Neutrophil (primary cell): ENCODE measurements at regions not wholly inside any gene's neighbourhood (a gene's known extent, or its start where the extent isn't known, plus 50 kb on each side); places are given as distances from the start of the nearest gene placed in this dataset.
"Not testable (repeated sequence)": the region's sequence is repeated elsewhere in the genome, so short reads cannot be mapped to it uniquely, and the experiment has no call there.

Experiments
- H3K27ac ChIP-seq: fragments of 200-600 bp; sonication (generic); 2 replicates; pipeline ENCODE4 v1.5.1; 2016; ENCODE audit warnings: mild to moderate bottlenecking, moderate library complexity
- H3K27me3 ChIP-seq: fragments of 200-600 bp; sonication (generic); 2 replicates; pipeline ENCODE4 v1.6.0; 2016; ENCODE audit warnings: mild to moderate bottlenecking
- H3K36me3 ChIP-seq: fragments of 200-600 bp; sonication (generic); 2 replicates; pipeline ENCODE4 v1.5.1; 2017
- H3K4me1 ChIP-seq, 2 experiments: fragments of 200-600 bp in 1 of 2; sonication (generic) in 1 of 2; 1 replicate in 1 of 2; 2 replicates in 1 of 2; pipeline versions ENCODE4 v1.5.1 to v1.6.1; 2013 to 2016; ENCODE audit warnings: low read depth in 1 of 2, low read length in 1 of 2, mild to moderate bottlenecking in 1 of 2, moderate library complexity in 1 of 2; ENCODE audit not compliant: control insufficient read depth in 1 of 2, insufficient read depth in 1 of 2
- H3K4me3 ChIP-seq, 2 experiments: fragments of 200-600 bp in 1 of 2; sonication (generic) in 1 of 2; 1 replicate in 1 of 2; 2 replicates in 1 of 2; pipeline ENCODE4 v1.5.1; 2013 to 2016; ENCODE audit warnings: low read depth in 1 of 2, low read length in 1 of 2, mild to moderate bottlenecking in 1 of 2, moderate library complexity in 1 of 2
- H3K9me3 ChIP-seq: fragments of 200-600 bp; sonication (generic); 2 replicates; pipeline ENCODE4 v1.5.1; 2016
- CTCF ChIP-seq: fragments of 200-600 bp; sonication (generic); IDR thresholded peaks from 2 replicates; pipeline ENCODE4 v1.5.1; 2016; ENCODE audit warnings: antibody characterized with exemption

- H3K4me3 ChIP-seq, result no peak overlapping the region
- H3K36me3 ChIP-seq, result no peaks in the 10 kb centered on the region
- no peak for TF ChIP-seq CTCF
- H3K27ac ChIP-seq, result no peak overlapping the region
- H3K4me1 ChIP-seq, result no peaks in the 10 kb centered on the region
- no peaks in the 10 kb centered on the region for H3K27me3 ChIP-seq
- no peaks in the 10 kb centered on the region for H3K9me3 ChIP-seq
Measured at GRCh38 chrX:122203399-122203798, 980.7 kb upstream of the GRIA3 start.

- Histone ChIP-seq H3K27ac (no peak overlapping the region), H3K36me3 (no peaks in the 10 kb centered on the region), H3K27me3 (no peaks in the 10 kb centered on the region), H3K4me3 (no peak overlapping the region), H3K9me3 (no peaks in the 10 kb centered on the region), H3K4me1 (no peaks in the 10 kb centered on the region)
- TF ChIP-seq CTCF, result no peak
Measured at GRCh38 chrX:122218666-122219065, 965.4 kb upstream of the GRIA3 start.

GRCh38 chrX:122219226-122219625 is 964.9 kb upstream of the GRIA3 start:
- H3K4me1 ChIP-seq, result no peaks in the 10 kb centered on the region

GRCh38 chrX:122219735-122220134 is 964.3 kb upstream of the GRIA3 start:
- Histone ChIP-seq H3K27ac (no peak overlapping the region), H3K36me3 (no peaks in the 10 kb centered on the region), H3K4me3 (no peak overlapping the region), H3K9me3 (no peaks in the 10 kb centered on the region), H3K27me3 (no peaks in the 10 kb centered on the region), H3K4me1 (no peaks in the 10 kb centered on the region)
- TF ChIP-seq CTCF, result no peak

More at GRCh38 chrX:122219226-122219625, 964.9 kb upstream of the GRIA3 start:
- TF ChIP-seq CTCF, result no peak
- Histone ChIP-seq H3K9me3 (no peaks in the 10 kb centered on the region), H3K27me3 (no peaks in the 10 kb centered on the region), H3K4me3 (no peak overlapping the region), H3K36me3 (no peaks in the 10 kb centered on the region), H3K27ac (no peak overlapping the region)

GRCh38 chrX:122220644-122221373 is 963.3 kb upstream of the GRIA3 start:
- Histone ChIP-seq H3K4me1 (no peaks in the 10 kb centered on the region), H3K36me3 (no peaks in the 10 kb centered on the region), H3K4me3 (no peak overlapping the region), H3K9me3 (no peaks in the 10 kb centered on the region), H3K27me3 (no peaks in the 10 kb centered on the region), H3K27ac (no peak overlapping the region)
- TF ChIP-seq CTCF, result no peak

- H3K27me3 ChIP-seq, H3K9me3 ChIP-seq, H3K4me3 ChIP-seq, H3K4me1 ChIP-seq, H3K36me3 ChIP-seq, H3K27ac ChIP-seq: not testable (repeated sequence)
Measured at GRCh38 chrX:122221810-122222209, 962.3 kb upstream of the GRIA3 start.

GRCh38 chrX:122224137-122224536 is 959.9 kb upstream of the GRIA3 start:
- not testable (repeated sequence) for H3K27ac ChIP-seq, H3K9me3 ChIP-seq, H3K4me1 ChIP-seq, H3K36me3 ChIP-seq, H3K27me3 ChIP-seq, H3K4me3 ChIP-seq
